ENCODE measurements at regions not wholly inside any gene's neighbourhood (a gene's known extent, or its start where the extent isn't known, plus 50 kb on each side); places are given as distances from the start of the nearest gene placed in this dataset.

- Histone ChIP-seq H3K27me3 (replicated peaks in 1 of 4; ENCODE audit: control insufficient read depth in 3 of 4, extremely low read depth in 1 of 4, insufficient read depth in 3 of 4, low read length in 3 of 4) (no peaks in the 10 kb centered on the region), H2BK15ac (ENCODE audit: low read length) (no peak overlapping the region), H4K5ac (ENCODE audit: insufficient read length, low read depth, low read length) (no peak overlapping the region), H3K4me1 (replicated peaks in 1 of 4; ENCODE audit: control insufficient read depth in 3 of 4, insufficient read depth in 4 of 4, low read length in 3 of 4) (peaks cover 0 to 4% (median 0%) of the 10 kb centered on the region in 4 experiments; a peak in 2 of 7 replicates), H3K79me1 (ENCODE audit: low read depth, low read length) (no peaks in the 10 kb centered on the region), H2BK20ac (ENCODE audit: low read length) (no peak overlapping the region), H3K79me2 (ENCODE audit: control insufficient read depth in 1 of 2, insufficient read depth in 2 of 2, low read length in 2 of 2) (no peaks in the 10 kb centered on the region), H3K18ac (ENCODE audit: extremely low read depth, low read length) (no peak overlapping the region), H2BK12ac (ENCODE audit: low read depth, low read length) (no peak overlapping the region), H2BK120ac (replicated peaks; ENCODE audit: low read depth, low read length) (no peak overlapping the region), H3K27ac (ENCODE audit: low read depth, low read length) (no peak overlapping the region), H3K36me3 (ENCODE audit: control insufficient read depth in 2 of 4, insufficient read depth in 4 of 4, low read length in 3 of 4) (no peaks in the 10 kb centered on the region), H2AFZ (ENCODE audit: low read length) (no peak overlapping the region), H3K9ac (replicated peaks in 1 of 4; ENCODE audit: extremely low read depth in 1 of 4, low read depth in 3 of 4, low read length in 3 of 4) (no peak overlapping the region), H3K23ac (ENCODE audit: insufficient read length) (no peak overlapping the region), H3K4me2 (ENCODE audit: insufficient read depth in 1 of 2, low read depth in 2 of 2, low read length in 2 of 2) (no peak overlapping the region), H4K20me1 (replicated peaks in 1 of 2; ENCODE audit: control insufficient read depth in 1 of 2, insufficient read depth in 2 of 2, low read length in 2 of 2) (no peaks in the 10 kb centered on the region), H2BK5ac (ENCODE audit: low read depth, low read length) (no peak overlapping the region), H3K4ac (replicated peaks; ENCODE audit: insufficient read length, low read depth, low read length) (no peak overlapping the region), H4K91ac (replicated peaks; ENCODE audit: insufficient read length, low read length) (no peak overlapping the region), H2AK5ac (ENCODE audit: low read depth, low read length) (no peak overlapping the region), H3K4me3 (ENCODE audit: extremely low read depth in 1 of 4, insufficient read depth in 2 of 4, low read depth in 3 of 4, low read length in 4 of 4) (no peak overlapping the region), H4K8ac (ENCODE audit: extremely low read depth, insufficient read depth, low read length) (no peak overlapping the region), H3K56ac (replicated peaks; ENCODE audit: insufficient read length, low read depth, low read length) (no peak overlapping the region), H3K23me2 (ENCODE audit: low read depth, low read length) (no peaks in the 10 kb centered on the region), H3K14ac (ENCODE audit: insufficient read length) (no peak overlapping the region), H3K9me3 (ENCODE audit: insufficient read depth in 2 of 2, low read depth in 1 of 2, low read length in 1 of 2) (no peaks in the 10 kb centered on the region)
- DNase-seq (ENCODE audit: low read depth in 1 of 2, low spot score in 2 of 2), result no peak
- ChIA-PET POLR2A (ENCODE audit: partially characterized antibody) (no interaction called here), CTCF (ENCODE audit: partially characterized antibody) (no interaction called here)
- WGBS, 2 experiments (ENCODE audit: extremely low coverage in 1 of 2, insufficient coverage in 1 of 2, insufficient read length in 1 of 2, insufficient replicate concordance in 2 of 2, low coverage in 1 of 2, low lambda C conversion rate in 2 of 2, missing lambda C conversion rate in 1 of 2), result 86% methylated on average over 1 of the region's 1 CpG; no CpG with 5 or more reads in 1 of the 2 experiments
- FAIRE-seq, result no peak
- TF ChIP-seq SRF (IDR thresholded peaks at IDR 0.05; ENCODE audit: low read depth, low read length), result no peak
- no peak for TF ChIP-seq POU5F1 (IDR thresholded peaks at IDR 0.05; ENCODE audit: low read depth, low read length)
- TF ChIP-seq KDM1A (IDR thresholded peaks at IDR 0.05; ENCODE audit: borderline replicate concordance, low read length), result no peak
- TF ChIP-seq CREB1 (IDR thresholded peaks at IDR 0.05), result no peak
- TF ChIP-seq CBX8 (IDR thresholded peaks at IDR 0.05; ENCODE audit: borderline replicate concordance, low read depth, low read length), result no peak
- no peak for TF ChIP-seq E2F6 (IDR thresholded peaks at IDR 0.05)
- no peak for TF ChIP-seq FOSL1 (IDR thresholded peaks at IDR 0.05; ENCODE audit: insufficient read depth, low read depth, low read length)
- no peak for TF ChIP-seq ATF3 (IDR thresholded peaks at IDR 0.05; ENCODE audit: insufficient read depth, low read depth, low read length)
- TF ChIP-seq KDM5A (IDR thresholded peaks at IDR 0.05; ENCODE audit: low read length), result no peak
- no peak for TF ChIP-seq BACH1 (IDR thresholded peaks at IDR 0.05; ENCODE audit: low read length)
- no peak for TF ChIP-seq GABPA (IDR thresholded peaks at IDR 0.05; ENCODE audit: borderline replicate concordance, insufficient read depth, low read length)
- no peak for TF ChIP-seq GTF2F1 (IDR thresholded peaks at IDR 0.05; ENCODE audit: borderline replicate concordance, low read depth, low read length)
- no peak for TF ChIP-seq BCL11A (IDR thresholded peaks at IDR 0.05; ENCODE audit: low read depth in 2 of 2, low read length in 2 of 2)
- no peak for TF ChIP-seq NANOG (IDR thresholded peaks at IDR 0.05; ENCODE audit: insufficient read depth, low read depth, low read length, poor library complexity, severe bottlenecking)
These were observed 140.6 kb downstream of the FAM124B start for GRCh38 chr2:224261326-224261725.
